SKM-1 (cell line): ENCODE measurements at regions not wholly inside any gene's neighbourhood (a gene's known extent, or its start where the extent isn't known, plus 50 kb on each side); places are given as distances from the start of the nearest gene placed in this dataset.

Experiments used
- DNase-seq: peaks from one replicate; lab custom pipeline; 2025; ENCODE audit not compliant: unreplicated experiment; lab: John Stamatoyannopoulos, UW

DNA sequence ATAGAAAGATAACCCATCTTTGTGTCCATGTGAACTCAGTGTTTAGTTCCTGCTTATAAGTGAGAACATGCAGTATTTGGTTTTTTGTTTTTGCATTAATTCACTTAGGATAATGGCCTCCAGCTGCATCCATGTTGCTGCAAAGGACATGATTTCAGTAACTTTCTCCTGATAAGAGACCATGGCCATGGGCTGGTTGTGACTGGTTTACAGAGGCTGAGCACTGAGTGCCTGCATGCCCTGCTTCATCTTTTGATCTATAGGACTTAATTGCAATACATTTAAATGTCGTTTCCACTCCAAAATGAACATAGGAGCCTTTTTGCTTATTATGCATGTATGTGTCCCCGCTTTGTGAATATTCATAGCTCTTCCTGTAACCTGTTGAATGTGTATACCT is 101.3 kb upstream of the IGFBP3 start:
- no peak for DNase-seq

DNA sequence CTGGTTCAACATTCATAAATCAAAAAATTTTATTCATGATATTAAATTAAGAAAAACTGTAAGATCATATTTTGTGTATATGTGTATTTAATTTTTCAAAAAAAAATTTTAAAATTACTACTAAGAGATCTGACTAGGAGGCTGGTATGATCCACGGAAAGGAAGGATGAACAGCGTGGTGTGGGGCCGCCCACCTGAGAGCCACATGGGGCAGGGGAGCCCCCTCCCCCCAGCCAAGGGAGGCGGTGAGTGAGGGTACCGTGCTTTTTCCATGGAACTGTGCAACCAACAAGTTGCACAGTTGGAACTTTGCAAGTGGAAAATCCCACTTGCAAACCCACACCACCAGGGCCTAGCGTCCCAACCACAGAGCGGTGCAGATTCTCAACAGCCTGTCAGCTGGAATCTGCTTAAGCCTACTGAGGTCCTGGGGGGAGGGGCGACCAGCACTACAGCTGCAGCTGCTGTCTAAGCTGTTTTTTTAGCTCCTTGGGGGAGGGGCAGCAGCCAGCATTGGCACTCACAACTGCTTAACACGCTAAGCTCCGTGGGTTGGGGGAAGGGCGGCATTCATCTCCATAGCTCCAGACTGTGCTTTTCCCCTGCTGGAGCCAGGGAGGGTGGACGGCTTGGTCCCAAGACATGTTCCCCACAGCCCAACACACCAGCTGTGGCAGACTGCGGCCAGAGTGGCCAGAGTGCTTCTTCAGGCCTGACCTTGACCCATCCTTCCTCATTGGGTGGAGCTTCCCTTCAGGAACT is 94.2 kb upstream of the IGFBP3 start:
- no peak for DNase-seq

DNA sequence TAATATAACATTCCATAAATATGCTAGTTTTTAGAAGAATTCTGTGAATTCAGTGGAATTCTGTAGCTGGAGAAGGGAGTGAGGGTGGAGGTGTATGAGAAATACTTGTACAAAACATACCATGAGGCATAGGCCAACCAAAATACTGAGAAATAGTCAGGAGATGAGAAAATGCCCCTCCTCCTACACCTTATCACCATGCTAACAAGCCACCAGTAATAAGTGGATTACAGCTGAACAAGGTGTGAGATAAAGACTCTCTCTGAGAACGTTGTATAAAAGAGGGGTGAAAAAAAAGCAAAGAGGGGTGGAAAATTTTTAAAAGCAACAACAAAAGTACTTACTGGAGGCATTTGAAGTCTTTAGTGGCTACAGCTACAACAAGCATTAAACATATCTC is 90.4 kb upstream of the IGFBP3 start:
- DNase-seq: no peak

DNA sequence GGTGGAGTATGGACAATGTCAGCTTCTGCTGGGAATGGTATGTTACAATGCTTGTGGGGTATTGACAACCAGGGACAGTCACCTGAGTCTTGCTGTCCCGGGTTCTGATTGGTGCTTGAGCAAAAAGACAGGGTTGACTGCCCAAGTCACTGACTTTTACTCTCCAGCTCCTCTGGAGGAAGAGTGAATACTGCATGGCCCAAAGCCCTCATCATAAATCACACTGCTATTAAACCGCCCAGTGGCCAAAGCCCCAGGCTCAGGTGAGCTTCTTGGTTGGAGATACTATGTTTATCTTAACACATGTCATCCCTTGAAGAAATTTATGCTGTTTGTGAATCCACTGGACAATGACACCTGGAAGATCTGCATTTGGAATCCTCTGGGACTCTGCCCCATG is 90.0 kb upstream of the IGFBP3 start:
- no peak for DNase-seq

DNA sequence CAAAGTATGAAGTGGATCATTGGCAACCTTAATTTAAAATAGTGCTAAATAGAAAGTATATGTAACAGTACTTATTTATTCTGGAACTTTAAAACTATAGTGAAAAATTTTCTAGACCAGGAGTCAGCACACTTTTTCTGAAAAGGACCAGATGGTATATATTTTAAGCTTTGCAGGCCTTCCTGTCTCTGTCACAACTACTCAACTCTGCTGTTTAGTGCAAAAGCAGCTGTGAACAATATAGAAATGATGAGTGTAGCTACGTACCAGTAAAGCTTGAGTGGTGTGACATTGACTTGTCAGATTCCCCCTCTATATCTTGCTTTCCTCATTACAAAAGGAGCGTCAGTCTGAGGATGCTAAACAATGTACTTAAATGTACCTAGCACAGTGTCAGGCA is 88.1 kb upstream of the IGFBP3 start:
- no peak for DNase-seq

DNA sequence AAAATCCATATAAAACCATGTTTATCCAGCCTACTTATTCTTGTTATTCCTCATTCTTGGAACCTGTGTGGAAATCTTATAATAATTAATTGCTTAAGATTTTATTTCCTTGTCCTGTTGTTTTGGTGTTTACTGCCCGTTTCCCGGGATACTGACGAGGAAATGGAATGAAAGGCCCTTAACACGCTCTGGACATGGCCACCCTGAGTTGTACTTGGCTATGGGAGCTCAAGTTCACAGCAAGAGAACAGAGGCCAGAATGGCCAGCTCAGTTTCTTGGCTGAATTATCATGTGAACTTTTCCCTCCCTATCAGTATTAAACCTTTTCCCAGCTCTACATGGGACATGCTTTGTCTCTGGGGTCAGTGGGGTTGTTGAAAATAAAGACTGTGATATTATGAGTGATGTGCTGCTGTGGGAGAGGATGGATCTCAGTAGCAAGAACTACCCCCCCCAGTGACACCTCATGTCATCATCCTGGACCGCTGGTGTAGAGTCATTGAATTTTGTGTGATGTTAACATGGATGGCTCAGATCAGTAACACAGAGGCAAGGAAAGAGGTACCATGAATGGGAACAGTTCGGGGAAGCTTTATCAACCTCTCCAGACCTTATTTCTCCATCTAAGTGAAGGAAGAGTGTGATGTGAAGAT is 87.0 kb upstream of the IGFBP3 start:
- no peak for DNase-seq

DNA sequence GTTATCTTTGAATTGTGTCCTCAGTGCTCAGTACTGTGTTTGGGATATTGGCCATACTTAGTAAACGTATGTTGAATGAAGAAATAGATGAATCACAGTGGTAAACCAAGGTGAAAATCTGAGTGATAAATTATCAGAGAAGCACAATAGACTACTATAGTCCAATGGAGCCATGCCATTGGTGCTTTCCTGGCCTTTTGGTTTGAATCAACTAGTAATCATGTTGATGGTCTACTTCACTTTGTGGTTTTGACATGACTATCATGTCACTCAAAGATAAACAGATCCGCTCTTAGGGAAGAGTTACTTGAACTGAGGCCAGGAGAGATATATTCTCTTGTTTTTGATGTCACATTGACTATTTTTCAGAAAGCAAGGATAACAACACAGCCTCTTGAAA is 86.1 kb upstream of the IGFBP3 start:
- DNase-seq: no peak

DNA sequence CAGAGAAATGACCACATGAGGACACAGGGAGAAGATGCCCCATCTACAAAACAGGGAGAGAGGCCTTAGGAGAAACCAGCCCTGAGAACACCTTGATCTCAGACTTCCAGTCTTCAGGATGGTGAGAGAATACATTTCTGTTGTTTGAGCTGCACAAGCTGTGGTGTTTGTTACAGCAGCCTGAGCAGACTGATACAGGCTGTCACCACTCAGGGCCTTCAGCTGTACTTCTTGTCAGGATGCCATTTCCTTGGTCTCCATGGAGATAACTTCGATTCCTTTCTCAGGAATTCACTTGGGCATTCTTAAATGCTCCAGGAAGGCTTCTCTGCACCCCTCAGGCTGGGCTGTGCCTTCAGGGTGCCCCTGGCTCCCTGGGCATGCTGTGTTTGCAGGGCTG is 85.7 kb upstream of the IGFBP3 start:
- DNase-seq: no peak

DNA sequence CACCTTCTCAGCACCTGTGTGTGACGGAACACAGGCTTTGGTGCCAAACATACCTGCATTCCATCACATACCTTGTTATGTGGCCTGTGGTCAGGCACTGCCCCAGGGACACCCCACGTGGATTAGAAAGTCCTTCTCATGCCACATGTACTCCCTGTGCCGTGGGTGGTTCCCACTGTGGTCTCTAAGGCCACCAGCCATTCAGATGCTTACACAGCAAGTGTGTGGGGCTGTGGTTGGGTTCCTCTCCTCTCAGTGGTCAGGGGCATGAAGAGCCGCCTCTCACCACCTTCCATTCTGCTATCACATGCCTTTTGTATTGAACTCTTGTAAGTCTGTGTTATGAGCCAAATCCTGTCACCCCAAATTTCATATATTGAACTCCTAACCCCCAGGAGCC is 85.1 kb upstream of the IGFBP3 start:
- DNase-seq: no peak

DNA sequence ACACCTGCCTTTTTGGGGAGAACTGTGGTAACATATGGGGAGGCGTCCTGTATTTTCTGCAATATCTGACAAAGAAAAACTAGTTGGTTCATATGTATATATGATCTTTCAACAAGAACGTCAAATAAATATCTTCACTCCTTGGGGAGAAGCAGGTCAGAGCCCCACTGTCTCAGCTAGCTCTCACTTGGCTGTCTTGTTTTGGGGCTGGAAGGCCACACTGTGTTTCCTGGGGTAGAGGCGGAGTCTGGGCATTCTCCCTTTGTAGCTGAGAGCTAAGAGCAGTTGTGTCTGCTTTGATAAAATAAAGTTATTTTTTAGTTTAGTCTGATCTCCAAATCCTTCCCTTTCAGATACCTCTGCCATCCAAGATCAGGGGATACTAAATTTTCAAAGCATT is 83.9 kb upstream of the IGFBP3 start:
- no peak for DNase-seq

DNA sequence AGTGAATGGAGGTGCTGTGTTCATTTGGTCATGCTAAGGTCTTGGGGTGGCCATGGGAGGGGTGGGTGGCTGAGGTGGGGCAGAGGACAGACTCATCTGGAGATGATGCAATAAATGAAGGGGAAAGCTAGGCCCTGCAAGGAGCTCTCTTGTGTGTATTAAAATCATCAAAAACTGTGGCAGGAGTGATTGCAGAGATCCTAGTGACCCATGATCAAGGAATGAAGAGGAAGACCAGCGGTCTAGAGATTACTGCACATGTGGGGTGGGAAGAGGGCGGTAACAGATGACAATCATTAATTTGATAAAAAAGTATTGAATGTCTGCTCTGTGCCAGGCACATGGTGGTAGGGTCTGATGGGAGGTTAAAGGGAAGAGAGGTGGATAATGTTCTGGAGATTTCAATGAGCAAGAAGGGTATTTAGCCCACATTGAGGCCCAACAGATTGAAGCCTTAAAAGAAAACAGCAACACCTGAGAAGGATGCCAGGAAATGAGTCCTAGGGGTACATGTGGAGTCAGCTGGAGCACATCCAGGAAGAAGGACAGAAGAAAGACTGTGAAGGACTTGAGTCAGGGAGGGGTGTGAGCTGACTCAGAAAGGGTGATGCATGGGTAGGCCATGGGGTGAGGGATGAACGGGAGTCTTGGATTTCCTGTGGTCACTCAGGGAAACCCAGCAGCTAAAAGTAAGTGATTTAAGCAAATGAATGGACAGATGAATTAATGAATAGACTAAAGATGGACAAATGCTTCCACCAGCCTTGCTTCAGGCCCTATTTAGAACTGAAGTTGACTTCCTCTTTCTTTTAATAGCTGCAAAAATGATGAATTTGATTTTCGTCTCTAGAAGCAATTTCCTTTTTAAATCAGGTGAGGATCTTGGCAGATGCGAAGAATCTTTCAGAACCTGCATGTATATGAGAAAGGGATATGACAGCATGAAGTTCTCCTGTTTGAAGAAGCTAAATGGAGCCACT is 83.1 kb upstream of the IGFBP3 start:
- DNase-seq: no peak

DNA sequence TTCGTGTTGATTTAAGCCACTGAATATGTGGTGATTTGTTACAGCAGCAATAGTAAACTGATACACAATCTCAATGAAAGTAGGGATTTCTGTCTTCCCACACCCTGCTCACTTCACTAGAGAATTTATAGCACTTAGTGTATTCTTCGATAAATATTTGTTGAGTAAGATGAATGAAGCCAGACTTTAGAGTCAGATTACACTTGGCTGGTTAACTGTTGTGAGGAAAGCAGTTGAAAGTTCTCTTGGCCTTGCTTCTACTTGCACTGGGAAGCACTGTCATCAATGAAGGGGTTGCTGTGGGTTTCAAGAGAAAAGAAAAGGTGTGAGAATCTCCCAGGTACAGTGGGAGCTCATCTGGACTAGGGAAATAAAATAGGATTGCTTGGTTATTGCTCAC is 82.1 kb upstream of the IGFBP3 start:
- DNase-seq: no peak

DNA sequence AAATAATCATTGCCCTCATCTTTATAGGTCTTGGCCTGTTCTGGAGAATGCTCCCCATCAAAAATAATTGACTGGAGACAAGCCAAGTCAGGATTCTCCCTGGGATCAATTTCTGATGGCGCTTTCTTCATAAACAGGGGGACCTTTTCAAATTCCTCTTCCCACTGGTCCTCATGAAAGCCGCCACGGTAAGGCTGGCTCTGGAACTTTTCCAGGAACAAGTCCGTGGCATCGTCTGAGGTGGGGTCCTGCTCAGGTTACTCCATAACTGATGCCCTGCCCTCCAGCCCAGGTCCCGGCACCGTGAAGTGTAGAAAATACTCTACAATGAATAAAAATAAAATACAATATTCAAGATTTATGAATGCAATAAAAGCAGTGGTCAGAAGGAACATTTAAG is 79.4 kb upstream of the IGFBP3 start:
- no peak for DNase-seq

DNA sequence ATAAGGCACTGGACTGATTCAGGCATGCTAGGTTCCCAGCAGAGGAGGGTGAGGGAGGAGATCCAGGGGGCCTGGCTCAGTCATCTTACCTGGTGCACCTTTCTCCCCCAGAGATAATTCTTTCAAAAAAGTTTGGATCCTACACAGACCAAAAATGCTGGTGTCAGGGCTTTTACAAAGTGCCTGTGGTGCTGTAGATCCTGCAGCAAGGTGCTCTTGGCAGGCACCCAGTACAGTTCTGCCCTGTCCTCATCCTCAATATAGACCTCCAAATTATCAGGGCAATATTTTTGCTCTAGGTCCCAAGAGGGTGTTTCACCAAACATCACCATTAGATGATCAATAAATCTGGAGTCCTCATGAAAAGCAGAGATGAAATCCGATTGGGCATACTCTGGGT is 78.5 kb upstream of the IGFBP3 start:
- no peak for DNase-seq

DNA sequence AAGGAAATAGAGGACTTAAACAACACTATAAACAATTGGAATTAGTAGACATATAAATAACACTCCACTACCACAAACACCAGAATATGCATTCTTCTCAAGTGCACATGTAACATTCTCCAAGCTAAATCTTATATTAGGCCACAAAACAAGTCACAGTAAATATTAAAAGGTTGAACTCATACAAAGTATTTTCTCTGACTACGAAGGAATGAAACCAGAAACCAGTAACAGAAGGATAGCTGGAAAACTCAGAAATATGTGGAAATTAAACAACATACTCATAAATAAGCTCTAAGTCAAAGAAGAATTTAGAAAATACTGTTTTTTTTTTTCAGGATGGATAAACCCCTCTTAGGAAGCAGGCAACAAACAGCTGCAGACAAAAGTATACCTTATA is 77.4 kb upstream of the IGFBP3 start:
- DNase-seq: no peak

DNA sequence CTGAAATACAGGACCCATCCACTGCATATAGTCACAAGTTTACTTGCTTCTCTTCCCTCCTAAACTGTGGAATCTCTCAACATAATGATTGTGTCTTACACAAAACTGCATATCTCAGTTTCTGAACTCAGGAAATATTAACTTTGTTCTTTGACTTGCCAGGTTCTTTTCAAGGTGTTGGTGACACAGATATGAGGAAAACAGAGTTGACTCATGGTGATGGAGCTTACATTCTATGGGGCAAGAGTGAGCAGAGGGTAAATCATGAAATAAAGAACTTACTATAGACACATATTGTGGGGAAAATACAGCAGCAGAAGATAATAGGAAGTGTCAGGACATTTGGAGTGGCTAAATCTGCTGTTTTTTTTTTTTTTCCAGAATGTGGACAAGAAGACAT is 72.5 kb upstream of the IGFBP3 start:
- no peak for DNase-seq

DNA sequence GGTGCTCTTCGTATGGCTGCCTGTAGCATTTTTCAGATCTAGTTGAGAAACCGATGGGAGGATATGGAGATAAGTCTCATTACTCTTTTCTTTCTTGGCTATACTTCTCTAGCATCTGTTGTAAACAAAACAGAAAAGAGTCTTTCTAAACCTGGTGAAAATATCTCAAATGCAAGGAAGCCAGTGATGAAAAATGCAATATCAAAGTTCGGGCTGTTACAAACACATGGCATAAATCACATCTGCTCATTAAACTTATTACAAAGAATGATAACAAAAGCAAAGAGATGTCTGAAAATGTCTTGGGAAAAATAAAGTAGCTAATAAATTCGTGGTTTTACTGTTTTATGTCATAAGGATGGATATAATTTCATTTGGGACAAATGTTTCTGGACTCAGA is 71.8 kb upstream of the IGFBP3 start:
- no peak for DNase-seq

DNA sequence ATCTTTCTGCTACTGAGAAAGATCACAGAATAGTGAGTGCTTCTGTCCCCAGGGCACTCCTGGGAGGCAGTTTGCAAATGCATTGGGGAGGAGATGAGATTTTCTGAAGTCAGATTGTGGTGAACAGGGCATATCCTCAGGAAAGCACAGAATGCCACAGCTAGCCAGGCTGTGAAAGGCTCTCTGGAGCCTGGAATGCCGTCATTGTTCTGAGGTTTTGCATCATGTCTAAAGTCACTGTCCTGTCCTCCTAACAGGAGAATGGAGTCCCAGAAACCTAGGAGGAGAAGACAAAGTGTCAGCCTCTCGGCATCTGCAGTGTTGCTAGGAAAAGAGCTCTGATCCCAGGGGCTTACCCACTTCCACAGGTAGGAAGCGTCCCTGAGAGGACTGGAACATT is 69.2 kb upstream of the IGFBP3 start:
- no peak for DNase-seq

DNA sequence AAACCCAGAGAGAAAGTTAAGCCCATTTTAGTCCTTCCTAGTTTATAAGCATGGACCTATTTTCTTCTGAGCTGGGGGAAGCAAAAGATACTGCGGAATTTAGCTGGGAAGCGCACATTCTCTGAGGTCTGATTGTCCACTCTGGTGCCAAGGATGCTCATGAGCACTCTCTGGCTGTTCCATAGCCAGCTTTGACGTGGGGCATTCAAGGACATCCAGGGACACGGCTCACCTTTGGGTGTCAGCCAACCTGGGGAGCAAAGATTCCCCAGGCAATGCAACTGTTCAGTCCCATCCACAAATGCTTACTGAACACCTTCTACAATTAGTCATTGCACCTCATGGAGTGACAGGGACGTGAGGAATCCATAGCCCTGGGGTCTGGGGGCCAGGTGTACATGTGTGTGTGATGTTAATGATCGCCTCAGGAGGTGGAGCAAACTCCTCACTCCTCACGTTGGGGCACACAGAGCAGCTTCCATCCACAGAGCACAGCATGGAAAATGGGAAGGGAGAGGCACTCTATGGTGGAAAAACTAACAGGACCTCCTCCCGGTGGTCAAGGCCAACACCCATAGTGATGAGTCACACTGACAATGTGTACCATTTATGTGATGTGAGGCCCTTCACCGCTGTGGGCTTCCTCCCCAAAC is 67.5 kb upstream of the IGFBP3 start:
- DNase-seq: no peak

DNA sequence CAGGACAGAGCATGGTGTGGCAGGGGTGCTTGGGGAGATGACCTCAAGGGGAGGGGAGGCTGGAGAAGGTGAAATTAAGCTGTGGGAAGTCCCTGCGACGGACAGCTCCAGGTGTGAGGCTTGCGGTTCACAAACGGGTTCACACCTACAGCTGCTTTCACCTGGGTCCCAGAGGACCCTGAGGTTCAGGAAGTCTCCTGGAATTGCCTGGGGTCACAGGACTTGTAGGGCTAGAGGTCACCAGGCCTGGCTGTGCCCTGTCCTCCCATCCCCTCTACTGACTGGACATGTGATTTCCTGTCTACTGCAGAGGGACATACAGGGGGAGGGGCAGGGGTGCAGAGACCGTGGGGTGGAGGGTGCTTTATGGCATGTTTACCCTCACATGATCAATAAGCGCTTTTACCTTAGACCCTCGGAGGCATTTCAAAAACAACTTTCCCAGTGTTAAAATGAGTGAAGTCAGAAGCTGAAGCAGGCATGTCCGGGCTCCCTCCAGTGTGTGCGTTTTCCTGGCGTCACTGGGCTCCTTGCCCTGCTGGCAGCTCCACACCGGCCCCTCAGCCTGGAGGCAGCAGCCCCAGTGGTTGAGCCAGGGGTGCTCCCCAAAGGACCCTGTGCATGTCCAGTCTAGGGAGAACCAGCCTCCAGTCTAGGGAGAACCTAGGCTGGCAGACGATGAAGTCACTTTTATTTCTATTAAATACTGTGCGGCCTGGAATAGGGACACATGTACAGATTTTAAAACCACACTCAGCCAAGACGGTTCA is 66.6 kb upstream of the IGFBP3 start:
- no peak for DNase-seq
